Left cardiac atrium (tissue), 4 donors: ENCODE measurements at regions not wholly inside any gene's neighbourhood (a gene's known extent, or its start where the extent isn't known, plus 50 kb on each side); places are given as distances from the start of the nearest gene placed in this dataset.
"Not testable (repeated sequence)": the region's sequence is repeated elsewhere in the genome, so short reads cannot be mapped to it uniquely, and the experiment has no call there.

Experiments
- ATAC-seq, 2 donors: fragments of 200-7000 bp; cut with Tn5 transposase; one replicate each; pipeline ENCODE4 v1.9.1; 2020; ENCODE audit warnings: mild to moderate bottlenecking in 2 of 2, moderate library complexity in 2 of 2
- DNase-seq: peaks from one replicate; pipeline ENCODE4 v3.0.0-alpha.2; 2020
- intact Hi-C, 2 donors: fragments of 100-400 bp; cut with DNase I; formaldehyde crosslinking; loops; one replicate each; pipeline versions ENCODE4 v1.14.1 to v1.15.1; 2022 to 2023
- donor health status: DM: no; HTN: yes; CAD: no.
- donor health status: DM: no; HTN: yes; CAD: no; lungs with severe emphysema.
- donor health status: DM: yes; HTN: yes; CAD: no.
- donor health status: Dilated cardiomyopathy.

DNA sequence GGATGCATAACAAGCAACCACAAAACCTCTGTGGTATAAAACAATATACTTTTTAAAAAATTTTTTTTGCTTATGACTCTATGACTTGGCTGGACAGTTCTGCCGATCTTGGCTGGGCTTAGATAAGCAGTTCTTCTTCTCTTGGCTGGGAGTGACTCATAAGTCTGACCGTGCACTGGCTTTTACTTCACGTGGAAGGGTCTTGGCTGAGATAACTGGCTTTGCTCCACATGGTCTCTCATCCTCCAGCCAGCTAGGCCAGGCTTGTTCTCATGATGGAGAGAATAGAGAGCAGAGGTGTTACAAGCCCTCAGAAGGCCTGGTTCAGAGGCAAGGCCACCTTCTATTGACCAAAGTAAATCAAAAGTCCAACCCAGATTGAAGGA, 178.9 kb upstream of the SERPINE2 start:
- DNase-seq: peak; percentile 31
- intact Hi-C loops: no loop called here
- ATAC-seq: peak; percentile 19 to 77

DNA sequence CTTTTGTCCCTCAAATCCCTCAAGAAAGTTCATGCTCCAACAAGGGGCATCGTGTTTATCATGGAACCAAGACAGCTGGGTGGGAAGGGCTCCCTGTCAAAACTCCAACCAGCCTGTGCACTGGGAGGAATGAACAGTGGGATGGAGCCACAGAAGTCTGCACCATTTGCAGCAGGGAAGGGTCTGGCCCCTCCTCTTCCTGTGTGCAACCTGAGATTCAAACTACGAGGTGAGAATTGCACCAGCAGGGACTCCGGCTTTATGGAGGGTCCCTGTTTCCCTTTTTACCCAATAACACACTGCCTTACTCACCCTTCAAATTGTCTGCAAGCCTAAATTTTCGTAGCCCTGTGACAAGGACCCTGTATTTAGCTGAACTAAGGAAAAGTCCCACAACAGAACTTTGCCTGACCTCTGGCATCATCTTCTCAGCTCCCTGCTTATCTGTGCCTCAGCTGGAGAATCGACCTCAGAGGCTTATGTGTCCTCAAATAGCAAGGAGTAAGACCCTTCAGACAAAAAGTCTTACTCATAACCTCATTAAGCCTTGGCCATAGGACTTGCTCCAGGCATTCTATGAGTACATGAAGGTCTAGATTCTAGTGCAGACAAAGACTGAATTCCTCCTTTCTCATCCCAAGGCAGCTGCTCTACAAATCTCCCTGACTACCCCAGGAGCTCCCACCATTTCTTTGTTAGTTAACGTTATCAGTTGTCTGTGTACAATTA, 178.3 kb upstream of the SERPINE2 start:
- no peak for DNase-seq
- intact Hi-C loops: no loop called here
- ATAC-seq: peak in 1 of 2 donors; percentile 75

DNA sequence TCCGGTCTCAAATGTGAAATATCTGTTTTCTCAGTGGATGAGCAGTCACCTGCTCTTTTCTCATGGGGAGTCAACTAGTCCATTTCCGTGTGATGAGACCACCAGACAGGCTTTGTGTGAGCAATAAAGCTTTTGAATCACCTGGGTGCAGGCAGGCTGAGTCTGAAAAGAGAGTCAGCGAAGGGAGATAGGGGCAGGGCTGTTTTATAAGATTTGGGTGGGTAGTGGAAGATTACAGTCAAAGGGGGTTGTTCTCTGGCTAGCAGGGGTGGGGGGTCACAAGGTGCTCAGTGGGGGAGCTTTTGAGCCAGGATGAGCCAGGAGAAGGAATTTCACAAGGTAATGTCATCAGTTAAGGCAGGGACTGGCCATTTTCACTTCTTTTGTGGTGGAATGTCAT, 176.5 kb upstream of the SERPINE2 start:
- ATAC-seq, intact Hi-C loops, DNase-seq: not testable (repeated sequence)

DNA sequence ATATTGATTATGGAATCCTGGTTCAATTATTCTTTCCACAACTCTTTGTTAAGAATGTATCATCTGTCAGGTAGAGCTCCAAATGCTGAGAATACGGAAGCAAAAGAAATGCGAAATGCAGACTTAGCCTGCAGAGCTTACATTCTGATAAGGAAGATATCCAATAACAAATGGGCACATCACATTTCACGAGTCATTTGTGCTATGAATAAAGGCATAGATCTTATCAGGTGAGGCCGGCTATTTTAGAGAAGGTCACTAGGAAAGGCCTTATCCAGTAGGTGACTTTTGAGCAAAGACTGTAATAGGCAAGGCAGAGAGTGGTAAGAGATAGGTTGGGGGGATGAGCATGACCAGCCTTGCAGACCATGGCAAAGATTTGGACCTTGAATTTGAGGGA, 174.3 kb upstream of the SERPINE2 start:
- DNase-seq (no peak), ATAC-seq (no peak)
- intact Hi-C loops: no loop called here

DNA sequence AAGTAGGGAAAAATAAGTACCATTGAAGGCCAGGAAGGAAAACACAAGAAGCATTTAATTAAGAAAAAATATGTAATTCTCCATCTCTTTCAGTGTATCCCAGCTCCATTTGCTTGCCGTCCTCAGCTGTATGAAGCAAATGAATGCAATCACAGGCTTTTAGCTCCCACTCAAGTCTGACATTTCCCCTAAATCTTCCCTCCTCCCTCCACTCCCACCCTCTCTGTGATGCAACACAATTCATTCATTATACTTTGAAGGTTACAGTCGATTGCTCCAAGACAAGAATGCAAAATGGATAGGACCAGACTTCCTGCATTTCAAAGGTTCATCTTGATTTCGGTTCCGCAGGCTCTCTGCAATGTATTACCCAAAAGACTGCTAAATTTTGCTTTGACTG, 172.7 kb upstream of the SERPINE2 start:
- intact Hi-C loops: no loop called here
- DNase-seq: no peak
- ATAC-seq: peak in 1 of 2 donors; percentile 55

GRCh38 chr2:224211181-224211480, 172.0 kb upstream of the SERPINE2 start:
- ATAC-seq: no peak

DNA sequence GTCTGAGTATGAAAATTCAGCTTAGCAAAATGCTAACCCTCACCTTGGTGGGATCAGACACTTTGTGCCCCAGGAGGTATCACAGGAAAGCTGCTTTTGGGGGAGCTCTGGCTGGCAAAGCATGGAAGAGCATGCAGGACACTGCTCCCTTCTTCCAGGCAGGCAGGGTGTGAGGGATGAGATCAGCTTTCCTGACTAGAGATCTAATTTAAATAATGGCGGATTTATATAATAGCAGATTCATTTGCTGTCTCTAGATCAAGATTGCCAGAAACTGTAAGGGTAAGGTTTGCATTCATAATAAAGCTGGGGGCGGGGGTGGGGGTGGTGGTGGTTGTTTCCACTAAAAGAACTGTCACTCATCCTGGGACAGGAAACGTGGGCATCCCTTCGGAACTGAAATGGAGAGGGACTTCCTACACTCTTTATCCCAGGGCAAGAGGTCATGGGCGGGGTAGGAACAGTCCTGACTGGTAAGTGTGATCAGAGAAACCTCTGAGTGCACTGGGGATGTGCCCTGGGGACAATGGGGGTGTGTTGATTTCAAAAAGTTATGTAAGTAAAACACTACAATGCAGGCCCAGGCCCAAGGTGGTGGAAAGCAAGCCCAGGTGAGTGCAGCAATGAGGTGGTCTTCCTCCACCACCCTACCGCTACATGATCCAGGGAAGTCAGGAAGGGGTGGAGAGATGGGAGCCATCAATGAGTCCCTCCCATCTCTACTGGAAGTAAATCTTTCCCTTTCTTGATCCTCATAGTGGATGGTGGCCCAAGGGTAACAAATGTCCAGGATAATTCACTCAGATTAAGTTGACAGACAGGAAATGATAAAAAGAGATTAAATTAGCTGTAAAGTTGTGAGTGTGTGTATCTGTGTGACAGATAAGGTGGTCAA, 171.4 kb upstream of the SERPINE2 start:
- DNase-seq (no peak), ATAC-seq (no peak)
- intact Hi-C loops: no loop called here

More at GRCh38 chr2:224211181-224211480, 172.0 kb upstream of the SERPINE2 start:
- DNase-seq: no peak
- intact Hi-C loops: no loop called here

- intact Hi-C loops: no loop called here
Observed at GRCh38 chr2:224209555-224210285, 170.6 kb upstream of the SERPINE2 start.

DNA sequence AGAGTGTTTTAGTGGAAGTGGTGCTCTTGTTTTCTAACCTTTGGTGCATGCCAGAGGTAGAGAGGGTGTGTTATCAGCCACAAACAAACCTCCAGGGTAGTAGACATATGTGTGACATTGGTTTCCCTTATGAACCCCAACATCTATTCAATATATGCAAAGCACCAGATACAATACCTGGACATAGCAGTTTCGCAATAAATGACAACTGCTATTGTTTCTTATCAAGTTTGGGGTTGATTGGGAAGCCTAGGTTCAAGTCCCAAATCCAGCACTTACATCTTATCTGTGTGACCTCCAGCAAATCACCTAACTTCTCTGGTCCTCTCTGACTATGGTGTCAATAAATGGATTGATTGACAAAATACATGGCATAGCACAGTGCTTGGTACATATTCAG, 169.4 kb upstream of the SERPINE2 start:
- DNase-seq: no peak
- no peak for ATAC-seq
- intact Hi-C loops: no loop called here

More at GRCh38 chr2:224209555-224210285, 170.6 kb upstream of the SERPINE2 start:
- DNase-seq: no peak
- no peak for ATAC-seq

GRCh38 chr2:224208007-224208406, 168.9 kb upstream of the SERPINE2 start:
- intact Hi-C loops: no loop called here
- no peak for ATAC-seq
- no peak for DNase-seq

GRCh38 chr2:224206816-224207215, 167.7 kb upstream of the SERPINE2 start:
- no peak for ATAC-seq
- intact Hi-C loops: no loop called here
- no peak for DNase-seq

- DNase-seq (no peak), ATAC-seq (no peak)
- intact Hi-C loops: no loop called here
Observed at GRCh38 chr2:224202281-224202865, 163.3 kb upstream of the SERPINE2 start.

GRCh38 chr2:224198436-224198835, 159.3 kb upstream of the SERPINE2 start:
- no peak for DNase-seq
- ATAC-seq: no peak
- intact Hi-C loops: no loop called here

- ATAC-seq (no peak), DNase-seq (no peak)
- intact Hi-C loops: no loop called here
Observed at GRCh38 chr2:224196810-224197209, 157.7 kb upstream of the SERPINE2 start.

DNA sequence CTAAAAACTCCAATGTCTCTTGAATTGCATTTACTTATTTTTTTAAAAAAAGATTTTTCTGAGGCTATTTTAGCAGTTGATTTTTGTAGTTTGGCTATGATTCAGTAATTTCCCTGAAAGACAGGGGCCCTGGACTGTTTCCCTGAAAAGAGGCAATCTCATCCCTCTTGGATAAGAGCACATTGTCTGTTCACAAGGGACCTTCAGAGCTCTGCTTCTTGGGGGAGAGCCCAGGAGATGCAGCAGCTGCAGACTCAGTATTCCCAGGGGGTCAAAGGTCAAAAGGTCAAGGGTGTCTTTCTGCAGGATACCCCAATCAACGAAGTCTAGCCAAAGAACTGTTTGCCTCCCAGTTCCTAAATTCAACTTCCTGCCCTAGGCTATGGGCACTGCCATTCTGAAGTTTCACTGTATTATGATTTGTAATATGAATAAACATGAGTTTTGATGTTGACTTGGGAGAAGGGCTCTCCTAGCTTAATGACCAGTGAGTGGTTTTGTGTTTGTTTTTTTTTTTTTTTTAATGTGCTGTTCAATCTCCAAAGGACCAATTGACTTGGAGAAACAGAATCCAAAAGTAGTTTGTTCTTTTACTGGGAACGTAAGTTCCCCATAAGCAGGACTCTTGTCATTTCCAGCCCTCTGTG, 157.0 kb upstream of the SERPINE2 start:
- DNase-seq: peak; percentile 31
- intact Hi-C loops: no loop called here
- ATAC-seq: peak; percentile 84 to 88

- intact Hi-C loops: no loop called here
- DNase-seq: no peak
- ATAC-seq: no peak
Observed at GRCh38 chr2:224194161-224194560, 155.1 kb upstream of the SERPINE2 start.

- DNase-seq (no peak), ATAC-seq (no peak)
- intact Hi-C loops: no loop called here
Observed at GRCh38 chr2:224191465-224191864, 152.4 kb upstream of the SERPINE2 start.

DNA sequence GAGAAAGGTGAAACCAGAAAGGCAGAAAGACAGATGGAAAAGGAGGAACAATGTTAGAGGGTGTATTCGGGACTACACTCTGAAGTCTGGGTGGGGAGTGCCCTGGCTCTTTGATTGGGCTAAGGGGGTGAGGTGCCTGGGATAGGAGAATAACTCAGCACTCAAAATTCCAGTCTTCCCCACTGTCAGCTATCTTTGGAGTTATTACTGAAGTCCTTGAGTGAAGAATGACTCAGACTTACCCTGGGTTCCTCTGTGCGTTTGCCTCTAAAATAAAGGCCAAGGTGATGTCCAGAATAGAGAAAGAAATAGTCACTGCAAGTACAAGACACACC, 151.8 kb upstream of the SERPINE2 start:
- intact Hi-C loops: no loop called here
- DNase-seq (no peak), ATAC-seq (no peak)

DNA sequence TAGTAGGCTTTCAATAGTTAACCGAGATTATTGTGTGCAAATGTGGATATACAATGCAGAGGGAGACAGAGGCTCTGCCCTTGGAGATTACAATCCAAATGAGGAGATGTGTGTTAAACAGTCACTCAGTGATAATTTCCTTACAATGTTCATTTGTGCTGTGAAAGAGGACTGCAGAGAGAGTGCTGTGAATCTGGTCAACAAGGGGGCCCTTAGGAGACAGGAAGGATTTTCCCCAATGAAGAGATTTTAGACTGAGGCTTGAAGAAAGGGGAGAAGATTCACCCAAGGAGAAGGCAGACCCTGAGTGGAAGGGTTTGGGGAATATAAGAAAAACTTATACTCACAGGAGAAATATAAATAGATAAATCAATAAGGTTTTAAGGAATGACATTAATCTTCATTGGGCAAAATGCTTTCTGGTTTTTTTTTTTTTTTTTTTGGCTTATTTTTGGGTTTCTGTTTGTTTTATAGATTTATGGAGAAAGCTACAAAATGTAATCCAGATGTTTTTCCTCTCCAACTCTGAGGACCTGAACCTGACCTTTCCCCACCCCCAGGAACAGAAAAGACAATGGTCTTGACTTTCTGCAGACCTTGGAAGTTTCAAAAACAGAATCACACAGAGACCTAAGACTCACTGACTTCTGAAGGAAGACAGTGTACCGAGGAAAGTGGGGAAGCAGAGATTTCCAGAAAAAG, 151.3 kb upstream of the SERPINE2 start:
- no peak for DNase-seq
- intact Hi-C loops: no loop called here
- no peak for ATAC-seq
